KOPT-K1 (cell line): ENCODE measurements at regions not wholly inside any gene's neighbourhood (a gene's known extent, or its start where the extent isn't known, plus 50 kb on each side); places are given as distances from the start of the nearest gene placed in this dataset.

Experiments
- H3K27ac ChIP-seq: fragments of 200-600 bp; sonication (generic); 2 replicates; pipeline ENCODE4 v1.5.1; 2016; ENCODE audit warnings: antibody characterized with exemption, mild to moderate bottlenecking, low read depth, low read length; ENCODE audit not compliant: poor library complexity, severe bottlenecking
- H3K36me3 ChIP-seq: fragments of 200-600 bp; sonication (generic); 2 replicates; pipeline ENCODE4 v1.5.1; 2017; ENCODE audit warnings: antibody characterized with exemption, mild to moderate bottlenecking, low read length, moderate library complexity; ENCODE audit not compliant: insufficient read depth
- H3K9me3 ChIP-seq: fragments of 200-600 bp; sonication (generic); 2 replicates; pipeline ENCODE4 v1.5.1; 2017; ENCODE audit warnings: antibody characterized with exemption, low read length, mild to moderate bottlenecking; ENCODE audit not compliant: insufficient read depth, poor library complexity, severe bottlenecking

DNA sequence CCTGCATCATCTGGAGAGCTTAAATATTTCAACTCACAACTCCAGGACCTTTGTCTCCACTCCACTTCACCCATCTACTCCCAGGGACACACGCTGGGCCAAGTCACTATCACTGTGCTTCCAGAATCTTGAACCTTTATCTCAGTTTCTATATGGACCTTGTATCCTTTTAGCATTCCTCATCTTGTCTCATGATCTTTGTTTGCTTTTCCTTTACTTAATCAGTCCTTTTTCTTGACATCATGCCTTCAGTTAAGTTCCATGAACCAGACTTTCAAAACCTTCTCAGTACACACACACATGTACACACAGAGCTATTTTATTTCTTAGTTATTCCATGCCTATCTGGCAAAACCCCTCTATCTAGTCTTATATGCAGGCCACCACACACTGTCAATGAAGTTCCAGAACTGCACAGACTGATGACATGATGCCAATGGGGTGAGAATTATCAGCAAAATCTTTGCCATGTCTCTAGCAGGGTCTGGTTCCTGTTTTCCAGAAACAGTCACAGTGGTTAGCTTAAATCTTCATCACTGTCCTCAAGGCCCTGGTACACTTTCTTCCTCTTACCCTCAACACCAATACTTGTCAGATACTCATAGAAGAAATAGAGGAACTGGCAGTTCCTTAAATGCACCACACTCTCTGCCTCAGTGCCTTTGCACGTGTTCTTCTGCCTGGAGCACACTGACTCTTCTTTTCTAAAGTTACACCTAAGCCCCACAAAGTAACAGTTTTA lies 77.6 kb upstream of the STARD13 start:
- no peaks in the 10 kb centered on the region for H3K9me3 ChIP-seq
- no peak overlapping the region for H3K27ac ChIP-seq
- H3K36me3 ChIP-seq = no peaks in the 10 kb centered on the region

DNA sequence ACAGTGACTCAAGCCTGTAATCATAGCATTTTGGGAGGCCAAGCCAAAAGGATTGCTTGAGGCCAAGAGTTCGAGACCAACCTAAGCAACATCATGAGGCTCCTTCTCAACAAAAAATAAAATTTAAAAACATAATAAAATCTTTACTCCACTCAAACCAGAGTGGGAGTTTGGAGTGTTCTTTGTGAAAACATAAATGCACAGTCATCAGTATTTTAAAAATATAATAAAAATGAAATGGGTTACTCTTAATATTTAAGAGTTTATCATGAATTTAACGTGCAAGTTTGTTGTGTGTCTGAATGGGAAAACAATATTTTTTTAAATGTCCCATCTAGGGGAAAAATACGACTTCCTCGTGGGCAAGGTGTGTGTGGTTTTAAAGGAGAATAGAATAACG lies 78.6 kb upstream of the STARD13 start:
- Histone ChIP-seq H3K27ac (no peak overlapping the region), H3K9me3 (no peaks in the 10 kb centered on the region), H3K36me3 (no peaks in the 10 kb centered on the region)

DNA sequence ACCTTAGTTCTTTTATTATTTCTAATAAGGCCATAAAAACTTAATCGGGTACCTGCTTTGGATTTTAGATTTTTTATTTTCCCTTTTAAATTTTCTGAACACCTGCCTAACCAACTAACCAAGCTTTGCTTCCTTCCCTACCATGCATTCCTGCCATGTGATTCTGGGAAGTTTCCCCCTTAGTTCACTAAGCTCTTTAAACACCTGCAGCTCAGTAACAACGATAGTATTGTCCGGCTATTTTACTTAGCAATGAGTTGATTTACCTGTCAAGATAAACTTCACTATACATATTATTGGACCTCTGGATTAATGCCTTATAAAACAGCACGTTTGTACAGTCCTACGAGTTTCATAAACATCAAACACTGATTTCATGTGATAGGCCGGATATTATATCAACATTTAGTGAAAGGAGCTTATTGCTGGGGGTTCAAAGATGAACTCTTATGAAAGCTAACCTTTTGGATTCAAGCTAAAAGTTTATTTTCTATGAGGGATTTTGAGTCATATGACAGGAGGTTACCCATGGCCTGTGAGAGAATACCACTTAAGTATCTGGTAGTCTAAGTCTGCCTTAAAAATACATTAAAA lies 81.0 kb upstream of the STARD13 start:
- Histone ChIP-seq H3K27ac (no peak overlapping the region), H3K36me3 (no peaks in the 10 kb centered on the region)

DNA sequence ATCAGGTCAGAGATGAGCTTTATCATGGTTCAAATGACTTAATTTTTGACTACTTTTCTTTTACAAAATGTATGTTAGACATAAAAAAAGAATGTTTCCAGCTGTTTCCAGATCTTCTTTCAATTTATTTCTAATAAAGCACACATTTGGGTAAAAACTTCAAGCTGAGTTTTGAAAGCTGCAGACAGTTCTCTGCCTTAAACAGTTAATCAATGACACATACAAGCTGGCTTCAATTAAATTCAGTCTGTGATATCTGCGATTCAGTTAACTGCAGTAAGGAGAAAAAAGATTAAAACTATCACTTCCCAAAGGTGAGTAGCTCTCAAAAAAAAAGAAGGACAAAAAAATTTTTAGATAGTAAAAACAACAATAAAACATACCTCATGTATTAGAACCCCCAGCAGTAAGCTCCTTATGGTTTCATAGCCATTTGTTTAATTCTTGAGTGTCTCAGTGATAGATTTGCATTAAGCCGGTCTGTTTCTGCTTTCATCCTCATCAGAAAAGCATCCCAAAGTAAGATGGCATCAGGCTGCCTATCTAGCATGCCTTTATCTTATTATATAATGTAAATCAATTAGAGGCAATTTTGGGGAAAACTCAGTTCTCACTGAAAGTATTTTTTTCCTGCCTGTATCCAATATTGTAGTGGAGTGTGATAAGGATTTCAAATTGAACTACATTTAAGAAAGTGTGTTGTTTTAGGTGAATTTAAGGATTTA lies 81.8 kb upstream of the STARD13 start:
- no peak overlapping the region for H3K27ac ChIP-seq
- H3K9me3 ChIP-seq = no peaks in the 10 kb centered on the region
- H3K36me3 ChIP-seq = no peaks in the 10 kb centered on the region

More for the DNA sequence above, 81.0 kb upstream of the STARD13 start:
- no peaks in the 10 kb centered on the region for H3K9me3 ChIP-seq

DNA sequence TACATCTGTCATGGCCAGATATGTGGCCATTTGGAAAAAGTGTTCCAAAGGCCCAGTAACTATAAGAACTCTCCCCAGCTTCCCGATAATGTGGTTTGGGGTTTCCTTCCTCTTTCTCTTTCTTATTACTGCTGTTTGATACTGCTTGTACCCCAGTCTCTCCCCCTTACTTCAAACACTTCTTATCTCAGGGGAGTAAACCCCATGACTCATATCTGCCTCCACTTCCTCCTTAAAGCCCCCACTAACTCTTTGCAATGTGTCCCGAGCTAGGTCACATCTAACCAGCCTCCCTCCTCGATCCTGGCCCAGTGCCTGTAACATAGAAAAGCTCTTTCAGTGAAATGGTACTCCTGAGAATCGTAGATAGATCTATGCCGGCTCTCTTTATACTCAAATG lies 82.4 kb upstream of the STARD13 start:
- H3K27ac ChIP-seq = no peak overlapping the region
- H3K36me3 ChIP-seq = no peaks in the 10 kb centered on the region
- no peaks in the 10 kb centered on the region for H3K9me3 ChIP-seq

DNA sequence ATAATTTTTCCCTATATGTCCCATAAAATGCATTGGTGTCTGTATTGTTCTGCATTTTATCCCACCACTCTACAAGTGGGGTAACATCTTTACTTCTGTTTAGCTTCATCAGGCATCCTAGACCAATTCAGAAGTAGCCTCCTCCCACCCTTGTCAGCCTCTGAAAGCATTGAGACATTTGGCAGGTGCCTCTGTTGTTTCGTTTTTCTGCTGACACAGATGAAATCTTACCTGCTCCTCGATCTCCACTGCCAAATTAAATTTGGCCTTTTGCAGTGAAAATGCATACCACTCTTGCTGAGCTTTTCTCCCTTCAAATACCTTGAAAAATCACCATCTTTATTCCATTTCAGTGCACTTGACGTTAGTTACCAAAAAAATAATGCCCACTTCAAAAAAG lies 83.5 kb upstream of the STARD13 start:
- H3K36me3 ChIP-seq = no peaks in the 10 kb centered on the region
- H3K27ac ChIP-seq = no peak overlapping the region
- H3K9me3 ChIP-seq = no peaks in the 10 kb centered on the region

DNA sequence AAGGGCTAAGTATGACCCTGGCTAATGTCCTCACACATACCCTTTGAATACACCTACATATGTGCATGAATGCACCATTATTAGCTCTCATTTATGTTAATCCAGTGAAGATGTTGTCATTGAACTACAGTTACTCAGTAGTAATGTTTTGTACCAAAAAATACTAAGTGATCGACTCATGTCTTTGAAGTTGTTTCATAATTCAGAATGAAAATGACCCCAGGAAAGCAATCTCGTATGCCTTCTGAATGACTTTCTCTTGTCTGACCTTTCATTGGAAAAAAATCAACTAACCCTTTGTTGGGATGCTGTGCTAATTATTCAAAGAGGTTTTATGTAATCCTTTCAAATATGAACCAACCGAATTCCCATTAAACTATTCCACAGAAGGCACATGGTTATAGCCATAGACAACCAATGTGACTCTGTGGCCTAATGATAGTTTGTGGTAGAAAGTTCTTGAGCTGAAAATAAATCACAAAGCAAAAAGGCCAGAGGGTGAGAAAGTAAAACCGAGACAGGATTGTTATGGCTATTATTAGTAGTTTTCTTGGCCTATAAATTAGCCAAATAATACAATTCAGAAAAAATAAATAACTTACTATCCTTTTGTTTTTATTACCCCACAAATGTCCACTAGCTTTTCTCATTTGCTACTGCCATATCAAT lies 86.8 kb upstream of the STARD13 start:
- Histone ChIP-seq H3K27ac (no peak overlapping the region), H3K9me3 (no peaks in the 10 kb centered on the region), H3K36me3 (no peaks in the 10 kb centered on the region)

DNA sequence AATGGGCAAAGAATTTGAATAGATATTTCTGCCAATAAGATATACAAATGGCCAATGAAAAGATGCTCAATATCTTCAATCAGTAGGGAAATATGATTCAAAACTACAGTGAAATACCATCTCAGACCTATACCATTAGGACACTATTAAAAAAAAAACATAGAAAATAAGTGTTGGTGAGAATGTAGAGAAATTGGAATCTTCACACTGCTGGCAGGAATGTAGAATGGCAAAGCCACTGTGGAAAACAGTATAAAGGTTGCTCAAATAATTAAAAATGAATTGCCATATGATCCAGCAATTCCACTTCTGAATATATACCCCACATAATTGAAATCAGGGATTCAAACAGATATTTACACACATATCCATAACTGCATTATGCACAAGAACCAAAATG lies 88.1 kb upstream of the STARD13 start:
- Histone ChIP-seq H3K27ac (no peak overlapping the region), H3K9me3 (no peaks in the 10 kb centered on the region), H3K36me3 (no peaks in the 10 kb centered on the region)

DNA sequence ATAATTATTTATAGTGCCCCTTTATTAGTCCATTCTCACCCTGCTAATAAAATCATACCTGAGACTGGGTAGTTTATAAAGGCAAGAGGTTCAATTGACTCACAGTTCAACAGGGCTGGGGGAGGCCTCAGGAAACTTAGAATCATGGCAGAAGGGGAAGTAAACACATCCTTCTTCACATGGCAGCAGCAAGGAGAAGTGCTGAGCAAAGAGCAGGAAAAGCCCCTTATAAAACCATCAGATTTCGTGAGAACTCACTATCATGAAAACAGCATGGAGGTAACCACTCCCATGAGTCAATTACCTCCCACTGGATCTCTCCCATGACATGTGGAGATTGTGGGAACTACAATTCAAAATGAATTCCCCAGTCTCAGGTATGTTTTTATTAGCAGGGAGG lies 89.9 kb upstream of the STARD13 start:
- no peak overlapping the region for H3K27ac ChIP-seq
- no peaks in the 10 kb centered on the region for H3K9me3 ChIP-seq
- no peaks in the 10 kb centered on the region for H3K36me3 ChIP-seq

DNA sequence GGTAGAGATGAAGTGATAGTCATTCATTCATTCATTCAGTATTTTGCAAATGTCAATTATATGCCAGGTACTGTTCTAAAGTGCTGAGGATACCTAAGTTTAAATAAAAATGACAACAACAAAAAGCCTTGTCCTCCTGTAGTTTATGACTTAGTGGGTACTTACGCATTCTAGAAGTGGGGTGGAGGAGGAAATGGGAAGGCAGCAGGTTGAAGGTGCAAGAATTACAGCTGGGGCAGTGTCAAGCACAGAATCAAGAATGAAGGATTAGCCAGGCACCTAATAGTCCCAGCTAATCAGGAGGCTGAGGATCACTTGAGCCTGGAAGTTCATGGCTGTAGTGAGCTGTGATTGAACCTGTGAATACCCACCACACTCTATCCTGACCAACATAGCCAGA lies 90.7 kb upstream of the STARD13 start:
- H3K9me3 ChIP-seq = no peaks in the 10 kb centered on the region
- no peak overlapping the region for H3K27ac ChIP-seq
- H3K36me3 ChIP-seq = no peaks in the 10 kb centered on the region

DNA sequence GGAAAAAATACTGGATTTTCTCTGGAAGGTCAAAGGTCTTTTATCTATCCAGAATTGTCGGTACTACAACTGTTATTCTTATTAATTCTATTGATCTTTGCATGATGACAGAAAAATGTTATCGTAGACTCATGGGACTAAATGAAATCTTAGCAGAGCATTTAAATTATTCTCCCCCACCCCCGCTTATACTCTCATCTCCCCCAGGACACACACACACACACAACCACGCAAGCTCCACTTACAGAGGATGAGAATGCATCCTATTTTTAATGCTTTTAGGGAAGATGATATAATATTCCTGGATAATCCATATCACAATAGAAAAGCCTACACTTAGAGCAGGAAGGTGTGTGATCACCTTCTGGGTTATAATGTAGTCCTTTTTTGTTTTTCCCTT lies 91.9 kb upstream of the STARD13 start:
- no peak overlapping the region for H3K27ac ChIP-seq
- no peaks in the 10 kb centered on the region for H3K36me3 ChIP-seq
- no peaks in the 10 kb centered on the region for H3K9me3 ChIP-seq

DNA sequence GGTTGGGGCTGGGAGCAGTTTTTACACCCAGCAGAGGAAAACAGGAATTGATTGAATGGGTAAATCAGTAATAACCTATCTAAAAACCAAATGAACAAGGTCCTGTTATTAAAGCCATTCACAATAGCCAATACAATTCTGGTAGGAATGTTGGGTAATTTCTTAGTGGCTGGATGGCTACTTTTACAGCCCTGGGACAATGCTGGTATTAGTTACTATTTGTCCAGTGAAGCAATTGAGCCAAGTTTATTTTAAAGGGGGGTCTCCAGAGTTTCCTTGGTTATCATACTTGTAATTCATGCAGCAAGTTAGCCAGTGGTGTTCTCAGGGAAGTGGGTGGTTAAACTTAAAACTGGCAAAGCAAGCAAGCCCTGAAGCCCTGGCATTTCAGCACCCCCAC lies 92.3 kb upstream of the STARD13 start:
- Histone ChIP-seq H3K9me3 (no peaks in the 10 kb centered on the region), H3K36me3 (no peaks in the 10 kb centered on the region), H3K27ac (no peak overlapping the region)

DNA sequence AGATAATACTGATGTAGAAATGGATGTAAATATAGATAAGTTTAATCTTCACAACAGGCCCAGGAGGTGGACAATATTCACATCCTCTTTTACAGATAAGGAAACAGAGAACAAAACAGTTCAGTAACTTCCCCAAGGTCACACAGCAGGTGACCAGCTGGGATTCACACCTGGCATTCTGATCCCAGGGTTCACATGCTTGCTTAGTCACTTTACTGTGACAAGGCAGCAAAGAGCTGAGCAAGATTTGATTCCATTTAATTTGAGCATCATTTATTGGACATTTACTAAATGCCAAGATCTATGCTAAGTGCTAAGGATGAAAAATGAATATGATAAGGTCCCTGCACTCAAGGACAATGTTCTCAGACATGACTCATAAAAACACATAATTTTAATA lies 94.1 kb upstream of the STARD13 start:
- H3K27ac ChIP-seq = no peak overlapping the region
- no peaks in the 10 kb centered on the region for H3K36me3 ChIP-seq
- H3K9me3 ChIP-seq = no peaks in the 10 kb centered on the region

DNA sequence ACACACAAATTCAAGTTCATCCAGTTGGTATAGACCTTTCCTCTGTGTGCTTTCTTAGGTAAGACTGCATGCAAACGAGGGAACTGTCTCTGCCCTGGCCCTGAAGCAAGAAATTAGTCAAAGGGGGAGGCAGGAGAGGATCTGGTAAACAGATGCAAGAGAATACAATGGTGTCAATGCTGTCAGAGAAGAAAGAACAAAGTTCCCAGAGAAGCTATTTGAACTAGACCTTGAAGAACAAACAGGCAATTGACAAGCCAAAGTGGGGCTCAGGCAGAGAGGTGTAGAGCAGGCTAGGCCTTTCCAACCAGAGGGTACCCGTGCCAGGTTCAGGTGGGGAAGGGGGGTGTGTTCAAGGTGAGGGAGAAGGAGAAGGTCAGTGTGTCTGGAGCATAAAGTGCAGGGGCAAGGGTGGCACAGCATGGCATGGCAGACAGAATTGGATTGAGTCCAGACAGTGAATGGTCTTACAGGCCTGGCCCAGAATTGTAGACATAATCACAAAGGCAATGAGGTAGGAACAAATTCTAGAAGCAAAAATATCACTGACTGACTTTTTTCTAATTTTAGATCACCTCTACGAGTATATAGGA lies 95.0 kb upstream of the STARD13 start:
- Histone ChIP-seq H3K9me3 (no peaks in the 10 kb centered on the region), H3K27ac (no peak overlapping the region), H3K36me3 (no peaks in the 10 kb centered on the region)

DNA sequence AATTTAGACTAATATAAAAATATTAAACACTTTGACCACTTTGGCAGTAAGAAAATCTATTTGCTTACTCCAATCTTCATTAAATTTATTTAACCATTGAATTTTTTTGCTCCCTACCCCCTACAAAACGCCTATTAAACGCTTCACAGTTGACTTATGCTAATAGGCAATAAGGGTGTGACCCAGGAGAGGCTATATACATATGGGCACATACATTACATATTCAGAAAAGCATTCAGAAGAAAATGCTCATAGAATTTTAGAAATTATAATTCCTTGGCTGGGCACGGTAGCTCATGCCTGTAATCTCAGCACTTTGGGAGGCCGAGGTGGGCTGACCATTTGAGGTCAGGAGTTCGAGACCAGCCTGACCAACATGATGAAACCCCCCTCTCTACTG lies 95.6 kb upstream of the STARD13 start:
- Histone ChIP-seq H3K36me3 (no peaks in the 10 kb centered on the region), H3K27ac (no peak overlapping the region), H3K9me3 (no peaks in the 10 kb centered on the region)
